Trophoblast cell (in vitro differentiated cells and primary cell): ENCODE measurements at regions not wholly inside any gene's neighbourhood (a gene's known extent, or its start where the extent isn't known, plus 50 kb on each side); places are given as distances from the start of the nearest gene placed in this dataset.

Experiments
- DNase-seq, 2 donors: peaks; one replicate each; pipeline ENCODE4 v3.0.0-alpha.2; 2016
- H2AFZ ChIP-seq: 2 replicates; pipeline ENCODE4 v1.6.1; 2013; ENCODE audit warnings: low read length, moderate library complexity, mild to moderate bottlenecking; ENCODE audit not compliant: insufficient read depth, poor library complexity
- H2AK5ac ChIP-seq: 2 replicates; pipeline ENCODE4 v1.6.1; 2013; ENCODE audit warnings: mild to moderate bottlenecking, low read length
- H2BK120ac ChIP-seq: 2 replicates; pipeline ENCODE4 v1.6.1; 2013; ENCODE audit warnings: low read length, mild to moderate bottlenecking, moderate library complexity; ENCODE audit not compliant: insufficient read depth, poor library complexity
- H2BK12ac ChIP-seq: 2 replicates; pipeline ENCODE4 v1.6.1; 2013; ENCODE audit warnings: mild to moderate bottlenecking, low read length, moderate library complexity
- H2BK5ac ChIP-seq: 2 replicates; pipeline ENCODE4 v1.6.1; 2013; ENCODE audit warnings: low read length, low read depth, moderate library complexity, mild to moderate bottlenecking; ENCODE audit not compliant: poor library complexity
- H3K14ac ChIP-seq: 2 replicates; pipeline ENCODE4 v1.6.1; 2013; ENCODE audit warnings: mild to moderate bottlenecking, low read length
- H3K18ac ChIP-seq: 2 replicates; pipeline ENCODE4 v1.6.1; 2013; ENCODE audit warnings: mild to moderate bottlenecking, low read length
- H3K23ac ChIP-seq: 2 replicates; pipeline ENCODE4 v1.6.1; 2013; ENCODE audit warnings: low read length
- H3K27ac ChIP-seq: 2 replicates; pipeline ENCODE4 v1.5.1; 2013; ENCODE audit warnings: low read depth, mild to moderate bottlenecking, inconsistent platforms, low read length, moderate library complexity
- H3K27me3 ChIP-seq: 2 replicates; pipeline ENCODE4 v1.6.1; 2013; ENCODE audit warnings: inconsistent platforms, mild to moderate bottlenecking, low read length, moderate library complexity; ENCODE audit not compliant: insufficient read depth
- H3K36me3 ChIP-seq, 2 experiments: 1 replicate in 1 of 2; 2 replicates in 1 of 2; pipeline ENCODE4 v1.6.1; 2013; ENCODE audit warnings: low read length in 2 of 2, mild to moderate bottlenecking in 2 of 2, moderate library complexity in 1 of 2; ENCODE audit not compliant: insufficient read depth in 2 of 2, control insufficient read depth in 1 of 2
- H3K4ac ChIP-seq: 2 replicates; pipeline ENCODE4 v1.6.1; 2013; ENCODE audit warnings: low read depth, mild to moderate bottlenecking, low read length, moderate library complexity
- H3K4me1 ChIP-seq, 2 experiments: 1 replicate in 1 of 2; 2 replicates in 1 of 2; pipeline ENCODE4 v1.6.1; 2013; ENCODE audit warnings: low read length in 2 of 2, mild to moderate bottlenecking in 2 of 2, moderate library complexity in 1 of 2; ENCODE audit not compliant: insufficient read depth in 2 of 2, control insufficient read depth in 1 of 2
- H3K4me2 ChIP-seq: 2 replicates; pipeline ENCODE4 v1.6.1; 2013; ENCODE audit warnings: inconsistent platforms, mild to moderate bottlenecking, low read length, moderate library complexity
- H3K4me3 ChIP-seq: 2 replicates; pipeline ENCODE4 v1.5.1; 2013; ENCODE audit warnings: mild to moderate bottlenecking, low read depth, low read length, inconsistent platforms
- H3K79me1 ChIP-seq: one replicate; pipeline ENCODE4 v1.6.1; 2013; ENCODE audit warnings: low read length
- H3K79me2 ChIP-seq: 2 replicates; pipeline ENCODE4 v1.6.1; 2013; ENCODE audit warnings: low read length, mild to moderate bottlenecking; ENCODE audit not compliant: control insufficient read depth, insufficient read depth, poor library complexity
- H3K9ac ChIP-seq: 2 replicates; pipeline ENCODE4 v1.6.1; 2013; ENCODE audit warnings: mild to moderate bottlenecking, low read length
- H3K9me3 ChIP-seq: 2 replicates; pipeline ENCODE4 v1.6.1; 2013; ENCODE audit warnings: low read depth, mild to moderate bottlenecking, control low read depth, inconsistent platforms, low read length; ENCODE audit not compliant: insufficient read depth
- H4K12ac ChIP-seq: 2 replicates; pipeline ENCODE4 v1.6.1; 2013; ENCODE audit warnings: low read depth, mild to moderate bottlenecking, low read length, moderate library complexity
- H4K8ac ChIP-seq: 2 replicates; pipeline ENCODE4 v1.6.1; 2013; ENCODE audit warnings: low read depth, mild to moderate bottlenecking, low read length, moderate library complexity
- H4K91ac ChIP-seq: one replicate; pipeline ENCODE4 v1.6.1; 2013; ENCODE audit warnings: low read depth, mild to moderate bottlenecking, low read length, moderate library complexity
- WGBS: extraction: QIAGEN DNeasy Blood & Tissue Kit; methylation state at CpG from one replicate; pipeline ENCODE4 v1.1.7; 2013; ENCODE audit warnings: missing lambda C conversion rate; ENCODE audit not compliant: insufficient read length, insufficient coverage; ENCODE audit errors: extremely low coverage; 5-methylcytosine and 5-hydroxymethylcytosine counted together

GRCh38 chr5:1730487-1730847 is 69.2 kb downstream of the MRPL36 start:
- no CpG with 5 or more reads among the region's 7 CpGs for WGBS

DNA sequence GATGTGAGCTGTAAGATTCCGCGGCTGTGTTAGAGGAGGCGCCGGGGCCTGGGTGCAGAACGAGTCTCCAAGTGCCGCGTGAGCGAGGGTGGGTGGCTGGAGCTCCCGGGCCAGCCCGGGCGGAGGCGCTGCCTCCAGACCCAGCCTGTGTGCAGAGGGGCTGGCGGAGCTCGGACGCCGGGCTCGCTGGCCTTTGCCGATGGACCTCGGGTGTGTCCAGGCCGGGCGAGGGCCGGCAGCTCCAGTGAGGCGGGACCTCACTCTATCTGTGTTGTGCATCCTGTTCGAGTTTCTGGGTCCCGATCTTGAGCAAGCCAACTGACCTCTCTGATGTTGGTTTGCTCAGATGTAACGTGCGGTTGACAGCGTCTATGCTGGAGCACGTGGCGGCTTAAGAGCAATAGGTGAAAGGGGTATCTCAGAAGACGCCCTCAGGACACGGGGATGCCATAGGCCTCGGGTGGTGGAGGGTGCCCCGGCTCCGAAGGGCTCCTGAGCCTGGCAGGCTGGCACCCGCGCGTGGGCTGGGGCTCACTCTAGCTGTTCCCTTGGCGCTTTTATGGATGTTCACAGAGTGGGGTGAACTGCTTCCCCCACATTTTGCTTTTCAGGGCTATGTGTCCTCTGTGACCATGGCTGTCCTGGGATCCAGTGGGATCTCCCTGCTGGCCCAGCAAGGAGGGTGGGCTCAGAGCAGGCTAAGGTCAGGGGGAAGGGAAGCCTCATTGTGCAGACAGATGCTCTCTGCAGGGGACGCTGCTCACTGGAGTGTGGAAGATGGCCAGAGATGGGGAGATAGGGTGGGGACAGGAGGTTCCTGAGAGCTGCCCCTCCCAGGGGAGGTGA is 69.8 kb downstream of the MRPL36 start:
- H3K27me3 ChIP-seq = no peaks in the 10 kb centered on the region
- H3K36me3 ChIP-seq = no peaks in the 10 kb centered on the region
- H2BK5ac ChIP-seq = no peak overlapping the region
- H3K9ac ChIP-seq = no peak overlapping the region
- no peak overlapping the region for H3K18ac ChIP-seq
- no peaks in the 10 kb centered on the region for H3K79me2 ChIP-seq
- no peak overlapping the region for H2AK5ac ChIP-seq
- no peak overlapping the region for H3K4me3 ChIP-seq
- no peak overlapping the region for H2AFZ ChIP-seq
- H3K27ac ChIP-seq = no peak overlapping the region
- H4K91ac ChIP-seq = no peak overlapping the region
- no peak overlapping the region for H4K8ac ChIP-seq
- H4K12ac ChIP-seq = no peak overlapping the region
- no peak overlapping the region for H3K4ac ChIP-seq
- no peak overlapping the region for H3K14ac ChIP-seq
- no peak overlapping the region for H3K4me2 ChIP-seq
- H3K4me1 ChIP-seq = peaks cover 5 to 6% of the 10 kb centered on the region in 2 experiments
- H2BK120ac ChIP-seq = no peak overlapping the region
- no peak overlapping the region for H3K23ac ChIP-seq
- no peak overlapping the region for H2BK12ac ChIP-seq
- no peaks in the 10 kb centered on the region for H3K9me3 ChIP-seq
- no peaks in the 10 kb centered on the region for H3K79me1 ChIP-seq
- DNase-seq = no peak
- no CpG with 5 or more reads among the region's 40 CpGs for WGBS

More at GRCh38 chr5:1730487-1730847, 69.2 kb downstream of the MRPL36 start:
- Histone ChIP-seq H4K91ac (no peak overlapping the region), H2BK120ac (no peak overlapping the region), H3K4me2 (no peak overlapping the region), H4K8ac (no peak overlapping the region), H4K12ac (no peak overlapping the region), H3K4ac (no peak overlapping the region), H2BK5ac (no peak overlapping the region), H3K23ac (no peak overlapping the region), H2AK5ac (no peak overlapping the region), H3K27ac (no peak overlapping the region), H3K18ac (no peak overlapping the region), H3K9me3 (peaks cover 4% of the 10 kb centered on the region), H3K4me1 (peaks cover 4% of the 10 kb centered on the region in 2 experiments), H3K14ac (no peak overlapping the region), H3K36me3 (no peaks in the 10 kb centered on the region), H3K4me3 (no peak overlapping the region), H3K27me3 (no peaks in the 10 kb centered on the region), H3K9ac (no peak overlapping the region), H3K79me2 (no peaks in the 10 kb centered on the region), H2AFZ (no peak overlapping the region), H3K79me1 (no peaks in the 10 kb centered on the region), H2BK12ac (no peak overlapping the region)
- no peak for DNase-seq

DNA sequence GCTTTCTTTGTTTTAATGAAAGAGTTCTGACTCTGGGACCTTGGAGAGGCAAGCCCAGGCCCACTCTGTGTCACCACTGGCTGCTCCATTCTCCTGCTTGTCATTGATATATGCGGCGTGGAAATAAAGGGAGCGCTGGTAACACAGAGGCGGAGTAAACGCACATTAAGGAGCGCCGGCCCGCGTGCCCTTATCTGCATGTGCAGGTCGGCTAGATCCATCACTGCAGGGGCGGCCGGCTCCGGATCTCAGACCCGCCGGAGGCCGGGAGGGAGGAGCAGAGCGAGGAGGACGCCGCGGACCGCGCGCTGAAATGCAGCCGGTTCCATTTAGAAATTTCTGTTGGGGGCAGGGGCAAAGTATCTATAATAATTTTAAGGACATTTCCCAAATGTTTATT is 70.8 kb downstream of the MRPL36 start:
- Histone ChIP-seq H3K9me3 (no peaks in the 10 kb centered on the region), H3K14ac (no peak overlapping the region), H3K4ac (no peak overlapping the region), H2BK120ac (no peak overlapping the region), H3K4me2 (no peak overlapping the region), H2AFZ (no peak overlapping the region), H3K18ac (no peak overlapping the region), H4K91ac (no peak overlapping the region), H3K79me1 (no peaks in the 10 kb centered on the region), H2BK5ac (no peak overlapping the region), H3K4me3 (no peak overlapping the region), H3K36me3 (no peaks in the 10 kb centered on the region), H3K9ac (no peak overlapping the region), H3K27me3 (no peaks in the 10 kb centered on the region), H3K4me1 (peaks cover 5 to 6% of the 10 kb centered on the region in 2 experiments), H4K8ac (no peak overlapping the region), H2BK12ac (no peak overlapping the region), H3K23ac (no peak overlapping the region), H3K79me2 (no peaks in the 10 kb centered on the region), H4K12ac (no peak overlapping the region), H3K27ac (no peak overlapping the region), H2AK5ac (no peak overlapping the region)
- no peak for DNase-seq
- no CpG with 5 or more reads among the region's 24 CpGs for WGBS

GRCh38 chr5:1727571-1727970 is 72.1 kb downstream of the MRPL36 start:
- no peak overlapping the region for H4K12ac ChIP-seq
- no CpG with 5 or more reads among the region's 19 CpGs for WGBS
- H2BK12ac ChIP-seq = no peak overlapping the region
- no peak overlapping the region for H2AFZ ChIP-seq
- H4K8ac ChIP-seq = no peak overlapping the region
- no peak overlapping the region for H3K18ac ChIP-seq
- H3K9me3 ChIP-seq = no peaks in the 10 kb centered on the region
- no peak overlapping the region for H3K23ac ChIP-seq
- H3K14ac ChIP-seq = no peak overlapping the region
- H3K9ac ChIP-seq = no peak overlapping the region
- no peak overlapping the region for H3K4me3 ChIP-seq
- no peaks in the 10 kb centered on the region for H3K79me1 ChIP-seq
- no peak overlapping the region for H4K91ac ChIP-seq
- DNase-seq = no peak
- H2BK5ac ChIP-seq = no peak overlapping the region
- H3K27ac ChIP-seq = no peak overlapping the region
- H3K36me3 ChIP-seq = no peaks in the 10 kb centered on the region
- peaks cover 5 to 6% of the 10 kb centered on the region in 2 experiments for H3K4me1 ChIP-seq
- peaks cover 2% of the 10 kb centered on the region for H3K27me3 ChIP-seq
- no peak overlapping the region for H3K4me2 ChIP-seq
- no peak overlapping the region for H2AK5ac ChIP-seq
- no peaks in the 10 kb centered on the region for H3K79me2 ChIP-seq
- H3K4ac ChIP-seq = no peak overlapping the region
- no peak overlapping the region for H2BK120ac ChIP-seq
